ENCODE measurements at regions not wholly inside any gene's neighbourhood (a gene's known extent, or its start where the extent isn't known, plus 50 kb on each side); places are given as distances from the start of the nearest gene placed in this dataset.

DNA sequence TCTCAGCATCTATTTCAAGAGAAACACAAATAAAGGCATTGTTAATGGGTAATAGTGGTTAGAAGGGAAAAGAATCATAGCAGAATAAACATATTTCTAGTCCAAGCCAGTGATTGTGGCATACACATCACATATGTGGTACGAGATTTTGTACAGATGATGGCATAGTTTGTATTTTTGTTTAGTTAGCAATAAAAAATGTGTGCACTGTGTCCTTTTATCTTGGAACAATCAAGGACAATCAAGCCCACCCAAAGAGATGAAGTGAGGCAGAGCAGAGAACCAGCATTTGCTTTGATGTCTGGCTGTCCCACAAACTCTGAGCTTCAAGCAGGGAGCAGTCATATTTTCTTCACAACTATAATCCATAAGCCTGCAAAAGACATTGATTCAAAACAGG lies 256.5 kb upstream of the CHD6 start:
- Histone ChIP-seq H2AK5ac (ENCODE audit: low read depth, low read length) (no peak overlapping the region), H3K23ac (ENCODE audit: low read depth, low read length) (no peak overlapping the region), H3K27ac (ENCODE audit: insufficient read depth, low read length) (no peak overlapping the region), H4K8ac (ENCODE audit: low read depth in 2 of 2, low read length in 2 of 2) (no peak overlapping the region), H4K5ac (ENCODE audit: low read depth, low read length) (no peak overlapping the region), H3K4me3 (ENCODE audit: insufficient read depth, low read depth, low read length) (no peak overlapping the region), H3K4me2 (ENCODE audit: low read depth, low read length) (no peak overlapping the region), H3K18ac (ENCODE audit: low read depth, low read length) (no peak overlapping the region), H3K14ac (replicated peaks; ENCODE audit: low read depth, low read length) (no peak overlapping the region), H2BK20ac (ENCODE audit: low read depth, low read length) (no peak overlapping the region), H2BK15ac (ENCODE audit: low read depth, low read length) (no peak overlapping the region), H2BK120ac (ENCODE audit: low read depth, low read length) (no peak overlapping the region), H3K4ac (ENCODE audit: low read depth, low read length) (no peak overlapping the region), H4K20me1 (ENCODE audit: insufficient read depth, low read length) (no peaks in the 10 kb centered on the region), H3K27me3 (ENCODE audit: control insufficient read depth, insufficient read depth, low read length) (no peaks in the 10 kb centered on the region), H2AK9ac (replicated peaks; ENCODE audit: low read depth, low read length, poor library complexity) (no peak overlapping the region), H4K91ac (ENCODE audit: insufficient read depth, low read depth, low read length) (no peak overlapping the region), H3K36me3 (ENCODE audit: control insufficient read depth, insufficient read depth, low read length) (no peaks in the 10 kb centered on the region), H3K9me3 (ENCODE audit: control insufficient read depth, insufficient read depth, low read length) (no peaks in the 10 kb centered on the region; the same call in 1 of the 2 replicates), H3K9ac (ENCODE audit: low read depth, low read length) (no peak overlapping the region), H3K9me1 (ENCODE audit: insufficient read depth, low read length) (no peaks in the 10 kb centered on the region), H2BK5ac (ENCODE audit: low read depth, low read length, poor library complexity, severe bottlenecking) (no peak overlapping the region), H3K56ac (ENCODE audit: extremely low read depth, insufficient read depth, low read length) (no peak overlapping the region), H3K4me1 (ENCODE audit: control insufficient read depth, insufficient read depth, low read length) (no peaks in the 10 kb centered on the region), H3K79me1 (ENCODE audit: low read depth in 1 of 2, low read length in 2 of 2) (no peaks in the 10 kb centered on the region), H2AFZ (replicated peaks; ENCODE audit: low read length, poor library complexity) (no peak overlapping the region)
- TF ChIP-seq SMC3 (IDR thresholded peaks at IDR 0.05; ENCODE audit: low read depth, low read length) (no peak), RCOR1 (IDR thresholded peaks at IDR 0.05; ENCODE audit: insufficient replicate concordance, low read length) (no peak), FOS (IDR thresholded peaks at IDR 0.05; ENCODE audit: low read depth, low read length) (no peak), POLR2A (IDR thresholded peaks at IDR 0.05; ENCODE audit: low read depth, low read length) (no peak), NFE2L2 (IDR thresholded peaks at IDR 0.05; ENCODE audit: low read depth, low read length) (no peak), BHLHE40 (IDR thresholded peaks at IDR 0.05; ENCODE audit: low read depth, low read length) (no peak), MAFK (IDR thresholded peaks at IDR 0.05; ENCODE audit: low read depth, low read length) (no peak), MAZ (IDR thresholded peaks at IDR 0.05; ENCODE audit: borderline replicate concordance, low read depth, low read length) (no peak), RAD21 (IDR thresholded peaks at IDR 0.05; ENCODE audit: low read length) (no peak), CHD1 (IDR thresholded peaks at IDR 0.05; ENCODE audit: low read depth, low read length) (no peak), CEBPB (IDR thresholded peaks at IDR 0.05; ENCODE audit: low read depth, low read length) (no peak)
- TF ChIP-seq, protein P1, sequence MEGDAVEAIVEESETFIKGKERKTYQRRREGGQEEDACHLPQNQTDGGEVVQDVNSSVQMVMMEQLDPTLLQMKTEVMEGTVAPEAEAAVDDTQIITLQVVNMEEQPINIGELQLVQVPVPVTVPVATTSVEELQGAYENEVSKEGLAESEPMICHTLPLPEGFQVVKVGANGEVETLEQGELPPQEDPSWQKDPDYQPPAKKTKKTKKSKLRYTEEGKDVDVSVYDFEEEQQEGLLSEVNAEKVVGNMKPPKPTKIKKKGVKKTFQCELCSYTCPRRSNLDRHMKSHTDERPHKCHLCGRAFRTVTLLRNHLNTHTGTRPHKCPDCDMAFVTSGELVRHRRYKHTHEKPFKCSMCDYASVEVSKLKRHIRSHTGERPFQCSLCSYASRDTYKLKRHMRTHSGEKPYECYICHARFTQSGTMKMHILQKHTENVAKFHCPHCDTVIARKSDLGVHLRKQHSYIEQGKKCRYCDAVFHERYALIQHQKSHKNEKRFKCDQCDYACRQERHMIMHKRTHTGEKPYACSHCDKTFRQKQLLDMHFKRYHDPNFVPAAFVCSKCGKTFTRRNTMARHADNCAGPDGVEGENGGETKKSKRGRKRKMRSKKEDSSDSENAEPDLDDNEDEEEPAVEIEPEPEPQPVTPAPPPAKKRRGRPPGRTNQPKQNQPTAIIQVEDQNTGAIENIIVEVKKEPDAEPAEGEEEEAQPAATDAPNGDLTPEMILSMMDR (conservative IDR thresholded peaks at IDR 0.05; ENCODE audit: low read depth, low read length): no peak
- TF ChIP-seq, protein P2, sequence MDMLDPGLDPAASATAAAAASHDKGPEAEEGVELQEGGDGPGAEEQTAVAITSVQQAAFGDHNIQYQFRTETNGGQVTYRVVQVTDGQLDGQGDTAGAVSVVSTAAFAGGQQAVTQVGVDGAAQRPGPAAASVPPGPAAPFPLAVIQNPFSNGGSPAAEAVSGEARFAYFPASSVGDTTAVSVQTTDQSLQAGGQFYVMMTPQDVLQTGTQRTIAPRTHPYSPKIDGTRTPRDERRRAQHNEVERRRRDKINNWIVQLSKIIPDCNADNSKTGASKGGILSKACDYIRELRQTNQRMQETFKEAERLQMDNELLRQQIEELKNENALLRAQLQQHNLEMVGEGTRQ (IDR thresholded peaks at IDR 0.05; ENCODE audit: low read depth, low read length): no peak
- TF ChIP-seq, protein P3, sequence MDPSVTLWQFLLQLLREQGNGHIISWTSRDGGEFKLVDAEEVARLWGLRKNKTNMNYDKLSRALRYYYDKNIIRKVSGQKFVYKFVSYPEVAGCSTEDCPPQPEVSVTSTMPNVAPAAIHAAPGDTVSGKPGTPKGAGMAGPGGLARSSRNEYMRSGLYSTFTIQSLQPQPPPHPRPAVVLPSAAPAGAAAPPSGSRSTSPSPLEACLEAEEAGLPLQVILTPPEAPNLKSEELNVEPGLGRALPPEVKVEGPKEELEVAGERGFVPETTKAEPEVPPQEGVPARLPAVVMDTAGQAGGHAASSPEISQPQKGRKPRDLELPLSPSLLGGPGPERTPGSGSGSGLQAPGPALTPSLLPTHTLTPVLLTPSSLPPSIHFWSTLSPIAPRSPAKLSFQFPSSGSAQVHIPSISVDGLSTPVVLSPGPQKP (IDR thresholded peaks at IDR 0.05; ENCODE audit: borderline replicate concordance, low read depth, low read length): no peak
- no CpG with 5 or more reads among the region's 1 CpG for WGBS, 2 experiments (ENCODE audit: extremely low coverage in 2 of 2, insufficient read length in 1 of 2)
- no TSS peak for BruUV-seq (replicated peaks)
- intact Hi-C loops (cut with micrococcal nuclease): no loop called here
- DNase-seq (no peak), ATAC-seq (ENCODE audit: low read depth) (no peak)
- dilution Hi-C loops (cut with HindIII; ENCODE audit: low sequenced_read_pairs, unreplicated experiment): no loop called here
- in situ Hi-C loops (cut with MboI; ENCODE audit: low sequenced_read_pairs): no loop called here
- ChIA-PET POLR2A (ENCODE audit: unreplicated experiment) (no interaction called here), CTCF (no interaction called here)
